A673 (cell line): ENCODE measurements at regions not wholly inside any gene's neighbourhood (a gene's known extent, or its start where the extent isn't known, plus 50 kb on each side); places are given as distances from the start of the nearest gene placed in this dataset.

Source experiments
- BruUV-seq: library from RNA; stranded (reverse); fragments of 400-500 nt; replicated peaks from 2 replicates; lab custom pipeline; 2021; lab: Mats Ljungman, UMichigan
- CTCF ChIA-PET: fragments of 300-600 bp; sonication (Branson Sonifier 250); formaldehyde crosslinking; loops from one replicate; lab custom pipeline; 2022; ENCODE audit warnings: antibody characterized with exemption; lab: Charles Lee
- POLR2A ChIA-PET: fragments of 300-600 bp; sonication (Branson Sonifier 250); formaldehyde crosslinking; loops from one replicate; lab custom pipeline; 2022; ENCODE audit warnings: antibody characterized with exemption; ENCODE audit not compliant: low non-redundant PET; lab: Charles Lee
- DNase-seq: peaks from one replicate; pipeline ENCODE4 v3.0.0-alpha.2; 2015; ENCODE audit warnings: low spot score
- H3K27ac ChIP-seq: fragments of 200-600 bp; sonication (generic); 2 replicates; pipeline ENCODE4 v1.5.1; 2016; ENCODE audit warnings: mixed run types, low read depth, mild to moderate bottlenecking, mixed read lengths, antibody characterized with exemption, low read length; ENCODE audit not compliant: poor library complexity, severe bottlenecking
- H3K27me3 ChIP-seq: fragments of 200-600 bp; sonication (generic); replicated peaks from 2 replicates; pipeline ENCODE4 v1.6.1; 2017; ENCODE audit warnings: mixed run types, low read depth, mild to moderate bottlenecking, mixed read lengths, antibody characterized with exemption, low read length; ENCODE audit not compliant: insufficient read depth, poor library complexity
- H3K36me3 ChIP-seq: fragments of 200-600 bp; sonication (generic); 2 replicates; pipeline ENCODE4 v1.6.1; 2016; ENCODE audit warnings: mixed run types, mild to moderate bottlenecking, mixed read lengths, antibody characterized with exemption, low read length; ENCODE audit not compliant: insufficient read depth, poor library complexity, severe bottlenecking
- H3K4me1 ChIP-seq: fragments of 200-600 bp; sonication (generic); 2 replicates; pipeline ENCODE4 v1.6.1; 2017; ENCODE audit warnings: mixed run types, mild to moderate bottlenecking, mixed read lengths, antibody characterized with exemption, low read length; ENCODE audit not compliant: insufficient read depth, poor library complexity, severe bottlenecking
- H3K4me3 ChIP-seq: fragments of 200-600 bp; sonication (generic); 2 replicates; pipeline ENCODE4 v1.5.1; 2016; ENCODE audit warnings: low read depth, mixed run types, mild to moderate bottlenecking, mixed read lengths, low read length; ENCODE audit not compliant: poor library complexity, severe bottlenecking
- H3K9me3 ChIP-seq: fragments of 200-600 bp; sonication (generic); 2 replicates; pipeline ENCODE4 v1.6.1; 2016; ENCODE audit warnings: mixed run types, low read depth, mild to moderate bottlenecking, mixed read lengths, antibody characterized with exemption, low read length; ENCODE audit not compliant: poor library complexity, severe bottlenecking
- CTCF ChIP-seq: fragments of 300-800, 200-600 bp; sonication (generic); conservative IDR thresholded peaks from 2 replicates; pipeline ENCODE4 v1.5.1; 2017; ENCODE audit warnings: low read depth, mild to moderate bottlenecking, antibody characterized with exemption, low read length, moderate library complexity, mixed read lengths
- EZH2 ChIP-seq: fragments of 200-600 bp; sonication (generic); IDR thresholded peaks from 2 replicates; pipeline ENCODE4 v1.6.1; 2017; ENCODE audit warnings: borderline replicate concordance, low read depth, mild to moderate bottlenecking, mixed read lengths, antibody characterized with exemption, low read length; ENCODE audit not compliant: poor library complexity, severe bottlenecking
- intact Hi-C: fragments of 100-400 bp; cut with micrococcal nuclease; formaldehyde crosslinking; loops from one replicate; pipeline ENCODE4 v1.10.0; 2022; ENCODE audit not compliant: unreplicated experiment

GRCh38 chr4:174173360-174173759, 110.1 kb downstream of the FBXO8 start:
- no peak for TF ChIP-seq CTCF
- TF ChIP-seq EZH2 = no peak
- H3K4me3 ChIP-seq = no peak overlapping the region
- CTCF ChIA-PET = no interaction called here

DNA sequence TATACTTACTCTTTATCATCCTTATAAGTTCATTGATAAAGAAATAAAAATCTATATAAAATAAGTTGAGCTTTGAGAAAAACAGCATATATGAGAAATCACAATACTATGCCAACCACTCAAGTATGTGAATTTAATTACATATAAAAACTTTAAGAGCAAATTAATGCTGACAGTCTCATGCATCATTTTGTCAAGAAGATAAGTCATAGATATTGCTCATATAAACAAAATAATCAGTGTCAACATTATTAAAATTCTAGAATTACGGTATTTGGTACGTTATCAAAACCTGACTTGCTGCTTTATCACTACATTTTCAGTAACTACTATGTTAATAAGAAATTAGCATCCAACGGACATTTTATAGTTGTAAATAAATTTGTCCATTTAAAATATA, 111.2 kb downstream of the FBXO8 start:
- H3K4me3 ChIP-seq = no peak overlapping the region
- intact Hi-C loops = no loop called here
- no peaks in the 10 kb centered on the region for H3K9me3 ChIP-seq
- no peak for TF ChIP-seq EZH2
- TF ChIP-seq CTCF = no peak
- no peaks in the 10 kb centered on the region for H3K36me3 ChIP-seq
- H3K27ac ChIP-seq = no peak overlapping the region
- no peak for DNase-seq
- CTCF ChIA-PET = no interaction called here
- no TSS peak for BruUV-seq
- POLR2A ChIA-PET = no interaction called here
- H3K4me1 ChIP-seq = no peaks in the 10 kb centered on the region
- H3K27me3 ChIP-seq = no peaks in the 10 kb centered on the region

More at GRCh38 chr4:174173360-174173759, 110.1 kb downstream of the FBXO8 start:
- H3K27me3 ChIP-seq = no peaks in the 10 kb centered on the region
- POLR2A ChIA-PET = no interaction called here
- H3K9me3 ChIP-seq = no peaks in the 10 kb centered on the region
- DNase-seq = no peak
- no peak overlapping the region for H3K27ac ChIP-seq
- H3K4me1 ChIP-seq = no peaks in the 10 kb centered on the region
- no TSS peak for BruUV-seq
- intact Hi-C loops = no loop called here
- no peaks in the 10 kb centered on the region for H3K36me3 ChIP-seq

DNA sequence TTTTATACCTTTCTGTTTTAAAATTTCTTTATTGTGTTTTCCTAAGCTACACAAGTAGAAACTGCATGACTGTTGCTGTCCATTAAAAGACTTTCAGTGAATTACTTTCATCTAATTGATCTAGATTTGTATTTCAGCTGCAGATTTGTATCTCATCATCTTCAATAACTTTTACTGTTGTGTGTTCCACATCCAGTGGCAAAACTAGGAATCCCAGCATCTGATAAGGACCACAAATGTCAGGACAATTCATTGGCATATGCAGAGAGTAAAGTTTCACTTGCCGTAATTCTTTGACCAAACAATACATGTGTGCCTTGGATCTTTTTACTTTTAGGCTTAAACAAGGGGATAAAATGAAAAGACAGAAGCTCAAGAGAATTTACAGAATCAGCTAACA, 112.6 kb downstream of the FBXO8 start:
- Histone ChIP-seq H3K27ac (no peak overlapping the region), H3K36me3 (no peaks in the 10 kb centered on the region), H3K4me1 (no peaks in the 10 kb centered on the region), H3K27me3 (no peaks in the 10 kb centered on the region), H3K9me3 (no peaks in the 10 kb centered on the region), H3K4me3 (no peak overlapping the region)
- intact Hi-C loops = no loop called here
- no peak for TF ChIP-seq CTCF
- no peak for TF ChIP-seq EZH2
- ChIA-PET POLR2A (no interaction called here), CTCF (interaction anchor here (0.6 kb wide), 1 partner anchor 89 kb away, joined by 3 read pairs; no protein-coding TSS in a partner anchor)
- no peak for DNase-seq
- no TSS peak for BruUV-seq
